Kidney glomerular epithelial cell (primary cell): ENCODE measurements at regions not wholly inside any gene's neighbourhood (a gene's known extent, or its start where the extent isn't known, plus 50 kb on each side); places are given as distances from the start of the nearest gene placed in this dataset.
"Not testable (repeated sequence)": the region's sequence is repeated elsewhere in the genome, so short reads cannot be mapped to it uniquely, and the experiment has no call there.

Source experiments
- DNase-seq: peaks from one replicate; lab custom pipeline; 2025; lab: John Stamatoyannopoulos, UW

DNA sequence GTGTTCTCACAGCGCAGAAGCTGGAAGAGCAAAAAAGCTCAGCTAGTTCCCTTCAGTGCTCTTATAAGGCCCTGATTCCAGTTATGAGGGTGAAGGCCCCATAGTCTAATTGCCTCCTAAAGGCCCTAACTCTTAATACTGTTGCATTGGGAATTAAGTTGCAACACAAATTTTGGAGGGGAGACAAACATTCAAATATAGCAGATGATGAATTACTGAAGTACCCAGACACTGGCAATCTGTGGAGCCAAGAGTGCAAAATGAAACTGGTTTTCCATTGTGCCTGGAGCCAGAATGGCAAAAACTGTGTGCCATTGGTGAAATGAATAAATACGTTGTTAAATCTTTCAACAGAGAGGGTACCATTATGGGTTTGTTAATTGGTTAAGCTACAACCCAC lies 356.0 kb downstream of the PPARGC1A start:
- DNase-seq: no peak

DNA sequence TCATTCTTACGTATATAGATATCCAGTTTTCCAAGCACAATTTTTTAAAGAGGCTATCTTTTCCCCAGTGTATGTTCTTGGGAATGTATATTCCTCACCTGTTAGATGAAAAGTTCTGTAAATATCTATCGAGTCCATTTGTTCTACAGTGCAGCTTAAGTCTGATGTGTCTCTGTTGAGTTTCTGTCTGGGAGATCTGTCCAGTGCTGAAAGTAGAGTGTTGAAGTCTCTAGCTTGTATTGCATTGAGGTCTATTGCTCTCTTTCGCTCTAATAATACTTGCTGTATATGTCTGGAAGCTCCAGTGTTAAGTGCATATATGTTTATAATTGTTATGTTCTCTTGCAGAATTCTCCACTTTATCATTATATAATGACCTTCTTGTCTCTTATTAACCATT lies 373.1 kb downstream of the PPARGC1A start:
- DNase-seq: no peak

DNA sequence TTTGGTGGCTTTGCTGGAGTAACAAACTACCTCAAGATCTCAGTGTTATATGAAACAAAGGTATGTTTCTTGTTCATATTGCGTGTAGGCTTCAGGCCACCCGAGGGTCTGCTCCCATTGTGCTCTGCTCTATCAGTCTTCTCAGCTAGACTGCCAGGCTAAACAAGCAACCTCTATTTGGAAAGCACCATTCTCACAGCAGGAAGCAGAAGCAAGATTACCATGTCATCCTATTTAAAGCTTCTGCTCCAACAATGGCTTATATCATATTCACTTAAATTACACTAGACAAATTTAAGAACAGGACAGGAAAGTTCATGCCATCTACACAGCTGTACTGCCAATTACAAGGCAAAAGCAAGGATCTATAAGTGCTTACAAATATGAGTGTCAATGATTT lies 385.8 kb downstream of the PPARGC1A start:
- no peak for DNase-seq

DNA sequence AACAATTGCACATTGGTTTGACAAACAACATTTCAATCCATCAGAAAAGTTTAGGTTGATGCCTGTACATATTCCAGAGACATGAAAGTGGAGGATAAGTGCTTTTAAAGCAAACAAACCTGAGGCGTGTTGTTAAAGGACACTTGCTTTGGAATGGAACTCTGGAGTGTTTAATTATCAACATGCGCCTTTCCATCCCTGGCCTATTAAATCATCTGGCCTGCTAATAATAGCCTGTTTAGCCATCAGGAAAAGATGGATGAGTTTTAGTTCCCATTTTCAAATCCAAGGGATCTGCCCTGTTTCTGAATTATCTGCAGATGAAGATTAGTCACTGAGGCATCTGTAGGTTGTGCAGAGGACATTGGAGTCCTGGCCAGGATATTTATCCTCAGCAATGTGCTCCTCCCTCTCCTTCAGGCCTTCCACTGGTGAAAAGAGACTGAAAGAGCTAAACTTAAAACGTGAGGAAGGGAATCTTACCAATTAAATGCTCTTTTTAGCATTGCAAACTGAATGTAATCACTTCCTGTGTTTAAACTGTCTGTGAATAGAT lies 388.9 kb downstream of the PPARGC1A start:
- no peak for DNase-seq

DNA sequence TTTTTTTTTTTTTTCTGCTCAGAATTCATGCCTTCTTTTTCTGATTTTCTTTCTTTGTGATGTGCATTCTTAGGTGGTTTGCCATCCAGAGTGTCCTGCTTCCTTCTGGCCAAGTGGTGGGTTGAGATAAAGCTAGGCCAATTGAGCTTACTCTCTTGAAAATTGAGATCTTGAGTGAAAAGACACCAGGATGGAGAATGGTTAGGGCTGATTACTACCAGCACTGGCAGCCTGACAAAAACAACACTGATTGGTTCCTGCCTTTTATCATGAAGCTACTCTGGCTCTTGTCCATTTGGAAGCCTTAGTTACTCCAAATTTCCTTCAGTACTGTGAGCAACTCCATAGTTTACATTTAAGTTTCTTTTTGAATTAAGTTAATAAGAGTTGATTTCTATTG lies 404.0 kb downstream of the PPARGC1A start:
- no peak for DNase-seq

DNA sequence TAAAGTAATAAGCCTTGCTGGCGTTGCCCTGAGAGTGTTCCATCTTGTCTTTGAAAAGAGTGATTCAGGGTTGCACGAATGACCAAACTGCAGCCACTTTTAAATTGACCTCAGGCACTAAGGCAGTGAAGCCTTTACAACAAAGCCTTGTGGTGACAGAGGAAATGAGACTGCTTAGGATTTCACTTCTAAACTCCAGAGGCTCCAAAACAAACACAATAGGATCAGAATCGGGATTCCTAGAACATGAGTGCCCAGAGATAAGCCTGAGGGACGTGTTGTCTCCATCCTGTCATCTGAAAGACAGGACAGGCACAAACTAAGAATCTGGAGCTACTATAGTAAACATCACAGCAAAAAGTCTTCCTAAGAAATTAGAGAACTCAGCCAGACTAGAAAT lies 405.2 kb downstream of the PPARGC1A start:
- no peak for DNase-seq

DNA sequence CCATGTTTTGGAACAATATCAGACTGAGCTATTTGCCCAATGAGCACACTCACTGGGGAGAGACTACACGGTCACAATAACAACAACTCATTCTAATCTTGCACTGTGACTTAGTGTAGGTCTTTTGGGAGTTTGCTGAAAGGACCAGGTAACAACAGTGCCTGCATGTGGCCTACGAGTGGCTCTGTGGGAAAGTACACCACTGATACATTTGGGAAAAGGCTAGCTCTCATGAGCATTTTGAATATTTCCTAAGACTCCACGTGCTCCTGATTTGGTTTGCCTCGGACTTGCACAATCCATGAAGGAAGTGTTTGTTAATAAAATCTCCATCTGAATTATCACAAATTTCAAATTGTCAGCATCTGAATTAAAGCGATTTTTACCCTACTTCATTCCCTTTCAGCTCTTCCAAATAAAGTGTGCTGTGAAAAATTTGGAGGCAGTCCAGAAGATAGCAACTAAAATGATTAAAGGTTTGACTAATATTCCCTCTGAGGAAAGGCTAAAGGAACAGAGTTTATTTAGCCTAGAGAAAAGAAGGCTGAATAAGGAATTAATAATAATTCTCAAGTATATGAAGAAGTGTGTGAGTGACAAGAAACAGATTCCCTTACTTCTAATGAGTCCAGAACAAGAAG lies 406.4 kb downstream of the PPARGC1A start:
- DNase-seq: no peak

DNA sequence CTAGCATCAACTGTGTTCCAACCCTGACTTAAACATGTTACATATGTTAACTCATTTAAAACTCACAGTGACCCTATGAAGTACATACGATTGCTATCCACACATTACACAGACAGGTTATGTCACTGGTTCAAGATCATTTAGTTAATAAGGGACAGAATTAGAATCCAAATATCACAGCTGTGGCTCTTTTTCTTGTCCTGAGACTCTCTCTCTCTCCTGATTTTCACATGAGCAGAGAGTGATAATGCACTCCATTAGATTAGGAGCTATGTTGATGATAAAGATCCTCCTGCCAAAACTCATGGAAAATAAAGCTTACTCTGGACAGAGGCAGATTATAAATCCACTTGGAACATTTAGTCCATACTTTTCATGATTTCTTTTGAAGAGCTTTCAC lies 408.3 kb downstream of the PPARGC1A start:
- DNase-seq: no peak

DNA sequence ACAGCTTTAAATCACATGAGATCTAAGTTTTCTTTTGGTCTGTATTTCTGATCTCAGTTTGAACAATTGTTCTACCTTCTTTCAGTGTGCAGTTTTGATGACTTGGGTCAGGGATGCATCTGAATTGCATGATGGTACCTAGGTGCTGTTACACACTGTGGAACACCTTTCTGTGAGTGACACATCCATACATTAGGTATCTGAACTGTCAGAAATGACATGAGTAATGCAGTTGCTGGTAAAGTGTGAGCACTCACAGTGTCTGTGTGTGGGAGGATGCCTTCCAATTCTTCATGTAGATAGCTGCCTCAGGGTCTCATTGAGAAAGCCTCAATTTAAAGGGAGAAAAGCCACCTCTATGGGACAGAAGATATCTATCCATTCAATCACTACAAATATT lies 411.9 kb downstream of the PPARGC1A start:
- DNase-seq: no peak

DNA sequence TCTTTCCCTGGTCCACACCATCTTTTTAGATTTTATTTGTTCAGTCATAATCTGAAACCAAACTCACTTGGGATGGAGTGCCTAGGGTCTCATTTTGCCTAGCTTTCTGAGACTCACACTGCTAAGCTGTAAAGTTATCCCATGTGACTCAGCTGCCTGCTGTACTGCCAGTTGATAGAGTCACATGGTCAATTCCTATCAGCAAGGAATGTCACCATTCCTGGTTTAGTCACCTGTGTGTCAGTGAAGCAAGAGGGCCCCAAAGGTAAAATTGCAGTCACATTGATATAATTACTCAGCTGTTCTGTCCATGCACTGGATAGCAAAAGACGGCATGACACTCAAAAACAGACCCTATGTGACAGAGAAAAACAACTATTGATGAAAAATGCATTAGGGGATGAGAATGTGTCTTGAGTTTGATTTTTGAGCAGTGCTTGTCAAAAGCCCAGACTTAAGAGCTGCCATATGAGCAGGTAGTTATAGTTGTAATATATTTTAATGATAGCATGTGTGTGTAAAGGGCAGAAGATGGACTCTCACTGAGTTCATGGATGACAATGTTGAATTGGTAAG lies 413.2 kb downstream of the PPARGC1A start:
- no peak for DNase-seq

DNA sequence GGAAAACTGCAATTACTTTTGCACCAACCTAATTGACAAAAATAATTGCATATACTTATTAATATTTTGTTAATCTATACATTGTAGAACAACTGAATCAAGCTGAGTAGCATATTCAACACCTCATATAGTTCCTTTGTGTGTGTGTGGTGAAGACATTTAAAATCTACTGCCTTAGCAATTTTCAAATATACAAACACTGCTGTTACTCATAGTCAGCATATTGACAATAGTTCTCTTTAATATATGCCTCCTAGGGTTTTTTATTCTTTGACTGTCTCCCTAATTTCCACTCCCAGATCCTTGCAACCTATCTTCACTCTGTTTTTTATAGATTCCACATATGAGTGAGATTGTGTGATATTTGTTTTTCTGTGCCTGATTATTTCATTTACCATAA lies 426.8 kb downstream of the PPARGC1A start:
- DNase-seq: no peak

DNA sequence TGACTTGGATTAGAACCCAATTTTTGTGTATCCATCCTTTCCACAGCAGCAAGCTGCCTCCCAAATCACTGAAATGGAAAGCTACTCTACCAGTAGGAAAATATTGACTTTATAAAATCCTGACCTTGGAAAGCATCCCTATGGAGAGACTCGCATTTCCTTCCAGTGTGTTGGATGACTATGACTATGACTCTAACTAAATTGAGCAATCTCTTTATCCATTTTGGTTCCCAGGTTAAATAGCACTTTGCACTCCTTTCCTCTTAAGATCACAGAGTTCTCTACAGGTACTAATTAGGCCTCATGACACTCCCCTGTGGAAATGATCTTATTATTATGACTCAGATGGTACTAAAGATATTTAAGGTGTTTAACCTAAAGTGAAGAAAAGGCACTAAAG lies 431.8 kb downstream of the PPARGC1A start:
- peak; percentile 49 for DNase-seq

DNA sequence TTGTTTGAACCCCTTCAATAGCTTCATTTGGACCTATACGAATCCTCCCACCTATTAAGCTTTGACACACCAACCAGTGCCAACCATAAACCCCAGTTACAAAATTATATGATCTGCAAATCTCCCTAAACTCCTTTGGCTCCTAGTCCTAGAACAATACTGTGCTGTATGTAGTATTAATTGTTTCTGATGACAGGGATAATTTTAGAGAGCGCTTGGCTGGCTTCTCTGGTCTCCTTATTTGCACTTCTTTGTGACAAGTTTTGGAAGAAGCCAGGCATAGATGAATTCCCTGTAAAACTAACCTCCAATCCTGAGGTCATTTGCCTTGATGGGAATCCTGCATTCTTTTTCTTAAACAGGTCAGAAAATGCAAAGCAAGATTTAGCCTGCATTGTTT lies 433.0 kb downstream of the PPARGC1A start:
- no peak for DNase-seq

DNA sequence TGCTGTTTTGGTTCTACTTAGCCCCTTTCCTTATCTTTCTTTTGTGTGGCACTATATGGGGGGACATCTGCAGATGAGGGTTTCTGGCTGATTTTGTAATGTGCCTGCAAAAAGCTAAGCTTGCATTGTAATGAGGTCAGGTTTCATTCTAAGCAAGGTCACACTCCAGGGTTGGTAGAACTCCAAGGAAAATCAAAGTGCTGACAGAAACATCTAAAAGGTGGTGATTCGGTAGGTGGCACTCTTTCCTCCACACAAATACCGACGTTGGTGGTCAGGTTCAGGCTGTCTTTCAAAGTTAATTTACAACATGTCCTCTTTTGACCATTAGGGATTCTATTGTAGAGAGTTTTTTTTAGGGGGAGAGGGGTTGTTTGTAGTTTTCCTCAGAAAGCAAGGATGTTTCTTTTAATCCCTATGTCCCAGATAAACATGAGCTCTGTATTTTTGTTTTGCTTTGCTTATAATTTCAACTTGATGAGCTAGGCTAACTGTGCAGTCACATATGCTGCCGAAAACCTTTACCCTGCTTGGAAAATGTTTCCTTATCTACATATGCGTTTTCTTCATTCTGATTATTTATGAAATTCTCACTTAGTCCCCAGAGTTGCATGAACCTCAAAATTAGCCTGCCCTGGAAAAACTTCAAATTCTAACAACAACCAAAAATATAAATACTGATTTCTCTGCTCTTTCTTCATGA lies 434.2 kb downstream of the PPARGC1A start:
- peak; percentile 10 for DNase-seq

DNA sequence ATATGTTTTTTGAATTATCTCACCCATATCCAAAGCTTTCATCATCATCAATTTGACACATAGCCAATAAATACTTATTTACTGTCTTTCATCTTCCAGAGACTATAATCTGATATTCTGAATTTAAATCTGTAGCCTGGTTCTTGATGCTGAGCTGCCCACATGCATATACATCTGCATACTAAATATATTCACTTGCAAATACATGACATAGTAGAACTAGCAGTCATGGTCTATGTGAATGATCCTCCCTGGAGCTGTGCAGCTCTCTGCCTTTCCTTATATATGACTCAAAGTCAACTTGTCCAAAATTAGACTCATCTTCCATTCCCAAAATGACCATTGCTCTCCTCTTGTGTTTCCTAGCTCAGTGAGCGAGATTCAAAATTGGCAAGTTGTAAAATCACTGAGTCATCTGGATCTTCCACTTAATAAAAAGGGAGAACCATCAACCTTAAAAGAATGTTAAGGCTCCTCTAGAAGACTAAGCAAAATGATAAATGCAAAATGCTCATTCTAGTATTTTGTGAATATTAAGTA lies 448.2 kb downstream of the PPARGC1A start:
- DNase-seq: no peak

DNA sequence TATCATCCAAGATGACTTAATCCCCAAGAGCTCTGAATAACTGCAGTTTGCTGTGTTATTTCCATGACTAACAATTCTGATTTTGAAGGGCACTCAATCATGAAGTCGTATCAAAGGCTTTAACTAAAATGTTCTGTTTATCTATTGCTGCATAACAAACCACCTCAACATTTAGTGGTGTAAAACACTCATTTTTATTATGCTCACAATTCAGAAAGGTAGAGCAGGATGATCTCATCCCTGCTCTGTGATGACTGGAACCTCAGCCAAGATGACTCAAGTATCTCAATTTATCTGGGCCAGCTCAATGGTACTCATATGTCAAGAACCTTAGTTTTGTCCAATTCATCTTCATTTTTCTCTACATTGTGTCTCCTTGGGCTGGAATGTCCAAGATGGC lies 451.1 kb downstream of the PPARGC1A start:
- DNase-seq: peak; percentile 64

DNA sequence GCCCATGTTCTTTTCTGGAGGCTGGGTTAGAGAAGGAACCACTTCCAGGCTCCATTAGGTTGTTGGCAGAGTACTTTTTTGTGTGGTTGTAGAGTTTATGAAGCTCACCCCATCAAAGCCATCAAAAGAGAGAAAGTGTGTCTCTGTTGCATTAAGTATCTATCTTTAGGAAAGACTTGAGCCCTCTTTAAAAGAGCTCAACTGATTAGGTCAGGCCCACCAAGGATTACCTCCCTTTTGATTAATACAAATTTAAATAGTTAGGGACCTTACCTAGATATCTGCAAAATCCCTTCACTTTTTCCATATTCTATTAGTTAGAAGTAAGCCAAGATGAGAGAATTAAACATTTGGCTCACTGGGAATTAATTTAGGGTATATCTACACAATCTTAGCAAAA lies 460.4 kb downstream of the PPARGC1A start:
- no peak for DNase-seq

DNA sequence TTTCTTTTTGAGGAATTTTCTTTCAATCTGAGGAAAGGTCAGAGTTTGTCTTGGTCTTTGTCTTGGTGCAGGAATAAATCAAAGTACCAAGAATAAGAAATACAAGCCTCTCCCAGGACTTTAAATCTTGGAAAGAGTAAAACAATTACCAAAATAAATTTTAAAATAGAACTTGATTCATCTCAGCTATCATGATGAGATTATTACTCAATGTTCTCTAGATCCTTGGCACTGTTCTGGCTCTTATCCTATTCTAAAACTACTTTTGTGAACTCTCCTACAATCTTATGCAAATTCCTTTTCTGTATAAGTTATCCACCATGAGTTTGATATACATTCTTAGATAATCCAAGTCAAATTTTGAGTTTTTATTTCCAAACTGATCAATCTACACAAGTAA lies 464.3 kb downstream of the PPARGC1A start:
- no peak for DNase-seq

DNA sequence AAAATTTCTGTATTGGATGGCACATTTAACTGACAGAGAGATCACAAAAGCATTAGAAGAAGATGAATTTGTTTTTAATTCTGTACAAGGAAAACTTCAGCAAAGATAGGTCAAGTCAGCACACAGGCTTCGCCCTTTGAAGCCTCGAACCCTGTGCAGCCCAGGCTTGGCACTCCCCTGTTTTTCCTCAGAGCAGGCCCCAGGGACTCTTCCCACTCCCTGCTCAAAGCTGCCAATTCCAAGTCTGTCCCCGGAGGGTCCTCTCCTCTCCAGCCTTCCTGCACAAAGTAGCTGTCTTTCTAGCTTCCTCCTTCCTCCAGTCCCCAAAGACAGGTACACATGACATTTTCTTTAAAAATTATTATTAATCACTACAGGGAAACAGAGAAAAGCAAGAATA lies 466.3 kb downstream of the PPARGC1A start:
- DNase-seq: no peak

DNA sequence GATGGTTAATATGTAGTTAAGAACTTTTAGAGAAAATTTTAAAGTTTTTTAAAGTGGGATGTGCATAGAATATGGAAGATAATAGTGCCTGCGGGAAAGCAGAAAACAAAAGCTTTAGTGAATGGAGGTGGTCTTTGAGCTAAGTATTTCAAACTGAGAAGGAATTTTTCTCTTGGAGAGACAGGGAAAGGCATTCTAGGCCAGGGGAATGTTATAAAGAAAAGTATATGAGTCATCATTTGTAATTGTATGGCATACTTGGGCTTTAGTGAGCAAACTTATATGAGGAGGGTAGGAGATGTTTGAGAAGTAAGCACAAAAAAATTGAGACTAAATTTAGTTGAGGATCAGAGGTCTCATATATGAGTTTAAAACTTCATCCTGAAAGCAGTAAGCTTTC lies 467.0 kb downstream of the PPARGC1A start:
- no peak for DNase-seq

DNA sequence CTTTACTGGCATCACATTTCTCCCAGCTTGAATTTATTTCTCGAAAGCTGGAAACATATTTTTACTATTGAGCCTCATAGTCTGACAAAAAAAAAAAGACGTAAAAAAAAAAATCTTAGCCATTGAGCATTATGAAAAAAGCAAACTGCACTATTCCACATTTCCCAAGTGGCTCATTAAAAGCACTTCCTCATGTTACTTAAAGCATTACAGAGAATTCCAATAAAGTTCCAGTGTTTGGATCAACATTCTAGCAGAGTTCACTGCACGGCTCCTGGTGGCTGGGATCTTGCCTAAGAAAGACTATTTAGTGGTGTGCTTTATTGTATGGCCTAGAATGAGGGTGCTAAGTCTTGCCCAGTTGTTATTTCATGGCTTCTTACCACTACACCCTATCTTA lies 476.2 kb downstream of the PPARGC1A start:
- DNase-seq: no peak

DNA sequence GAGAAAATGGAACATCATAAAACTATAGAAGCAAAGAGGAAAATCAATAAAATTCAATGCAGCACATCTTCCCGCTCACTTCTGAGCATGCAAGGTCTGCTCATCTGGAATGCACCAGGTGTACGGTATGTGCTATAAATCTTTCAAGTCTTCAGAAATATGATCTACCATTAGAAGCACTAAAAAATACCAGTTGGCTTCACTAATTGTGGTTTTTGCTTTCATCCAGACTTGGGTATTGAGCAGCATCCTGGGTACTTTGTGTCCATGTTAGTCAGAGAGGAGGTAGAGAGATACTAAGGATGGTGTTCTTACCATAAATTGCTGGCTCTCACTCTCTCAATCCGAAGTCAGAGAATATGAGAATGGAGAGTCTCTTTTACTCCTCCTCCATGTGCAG lies 477.1 kb downstream of the PPARGC1A start:
- no peak for DNase-seq

DNA sequence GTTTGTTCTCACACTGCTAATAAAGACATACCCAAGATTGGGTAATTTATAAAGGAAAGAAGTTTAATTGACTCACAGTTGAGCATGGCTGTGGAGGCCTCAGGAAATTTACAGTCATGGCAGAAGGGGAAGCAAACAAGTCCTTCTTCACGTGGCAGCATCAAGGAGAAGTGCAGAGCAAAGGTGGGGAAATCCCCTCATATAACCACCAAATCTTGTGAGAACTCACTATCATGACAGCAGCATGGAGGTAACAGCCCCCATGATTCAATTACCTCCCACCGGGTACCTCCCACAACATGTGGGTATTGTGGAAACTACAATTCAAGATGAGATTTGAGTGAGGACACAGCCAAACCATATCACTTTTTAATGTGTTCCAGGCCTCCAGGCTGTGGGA lies 480.9 kb downstream of the PPARGC1A start:
- DNase-seq: not testable (repeated sequence)
